Adrenal gland (tissue), 5 donors: ENCODE measurements at regions not wholly inside any gene's neighbourhood (a gene's known extent, or its start where the extent isn't known, plus 50 kb on each side); places are given as distances from the start of the nearest gene placed in this dataset.
"Not testable (repeated sequence)": the region's sequence is repeated elsewhere in the genome, so short reads cannot be mapped to it uniquely, and the experiment has no call there.

Experiments
- POLR2A ChIP-seq, 2 donors: fragments of 450-650 bp; IDR thresholded peaks; one replicate each; pipeline ENCODE4 v1.6.1; 2017; ENCODE audit warnings: antibody characterized with exemption in 2 of 2, mild to moderate bottlenecking in 2 of 2, moderate library complexity in 1 of 2
- TF ChIP-seq, protein P1 (sequence below), 6 experiments: fragments of 450-650 bp in 4 of 6; fragments of 200-600 bp in 2 of 6; sonication (generic) in 1 of 6; IDR thresholded peaks; 1 replicate in 5 of 6; 2 replicates in 1 of 6; pipeline versions ENCODE4 v1.5.1 to v1.8.0; 2016 to 2021; ENCODE audit warnings: antibody characterized with exemption in 6 of 6, mild to moderate bottlenecking in 2 of 6, moderate library complexity in 1 of 6
- donor health status: DM: no; HTN: no; CAD: no.

DNA sequence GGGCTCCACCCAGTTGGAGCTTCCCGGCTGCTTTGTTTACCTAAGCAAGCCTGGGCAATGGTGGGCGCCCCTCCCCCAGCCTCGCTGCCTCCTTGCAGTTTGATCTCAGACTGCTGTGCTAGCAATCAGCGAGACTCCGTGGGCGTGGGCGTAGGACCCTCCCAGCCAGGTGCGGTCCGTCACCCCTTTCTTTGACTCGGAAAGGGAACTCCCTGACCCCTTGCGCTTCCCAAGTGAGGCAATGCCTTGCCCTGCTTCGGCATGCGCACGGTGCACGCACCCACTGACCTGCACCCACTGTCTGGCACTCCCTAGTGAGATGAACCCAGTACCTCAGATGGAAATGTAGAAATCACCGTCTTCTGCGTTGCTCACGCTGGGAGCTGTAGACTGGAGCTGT lies 254.4 kb upstream of the NMUR2 start:
- TF ChIP-seq, protein P1, sequence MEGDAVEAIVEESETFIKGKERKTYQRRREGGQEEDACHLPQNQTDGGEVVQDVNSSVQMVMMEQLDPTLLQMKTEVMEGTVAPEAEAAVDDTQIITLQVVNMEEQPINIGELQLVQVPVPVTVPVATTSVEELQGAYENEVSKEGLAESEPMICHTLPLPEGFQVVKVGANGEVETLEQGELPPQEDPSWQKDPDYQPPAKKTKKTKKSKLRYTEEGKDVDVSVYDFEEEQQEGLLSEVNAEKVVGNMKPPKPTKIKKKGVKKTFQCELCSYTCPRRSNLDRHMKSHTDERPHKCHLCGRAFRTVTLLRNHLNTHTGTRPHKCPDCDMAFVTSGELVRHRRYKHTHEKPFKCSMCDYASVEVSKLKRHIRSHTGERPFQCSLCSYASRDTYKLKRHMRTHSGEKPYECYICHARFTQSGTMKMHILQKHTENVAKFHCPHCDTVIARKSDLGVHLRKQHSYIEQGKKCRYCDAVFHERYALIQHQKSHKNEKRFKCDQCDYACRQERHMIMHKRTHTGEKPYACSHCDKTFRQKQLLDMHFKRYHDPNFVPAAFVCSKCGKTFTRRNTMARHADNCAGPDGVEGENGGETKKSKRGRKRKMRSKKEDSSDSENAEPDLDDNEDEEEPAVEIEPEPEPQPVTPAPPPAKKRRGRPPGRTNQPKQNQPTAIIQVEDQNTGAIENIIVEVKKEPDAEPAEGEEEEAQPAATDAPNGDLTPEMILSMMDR (IDR thresholded peaks at IDR 0.05): not testable (repeated sequence)
- not testable (repeated sequence) for TF ChIP-seq POLR2A (IDR thresholded peaks at IDR 0.05)
